H1 (cell line): ENCODE measurements at regions not wholly inside any gene's neighbourhood (a gene's known extent, or its start where the extent isn't known, plus 50 kb on each side); places are given as distances from the start of the nearest gene placed in this dataset.

Experiments
- TAF1 ChIP-seq: IDR thresholded peaks from 2 replicates; pipeline ENCODE4 v1.6.1; 2011; ENCODE audit warnings: mild to moderate bottlenecking, low read depth, low read length
- TEAD4 ChIP-seq: IDR thresholded peaks from 2 replicates; pipeline ENCODE4 v1.6.1; 2012; ENCODE audit warnings: low read depth, low read length, inconsistent platforms, mixed read lengths
- TF ChIP-seq, protein P1 (sequence below), 3 experiments: IDR thresholded peaks; 1 replicate in 2 of 3; 2 replicates in 1 of 3; pipeline versions ENCODE4 v1.5.1 to v1.6.1; 2011; ENCODE audit warnings: low read length in 3 of 3, mild to moderate bottlenecking in 3 of 3, inconsistent platforms in 2 of 3, low read depth in 1 of 3, moderate library complexity in 1 of 3; ENCODE audit not compliant: insufficient read depth in 1 of 3; ENCODE audit errors: control extremely low read depth in 1 of 3

DNA sequence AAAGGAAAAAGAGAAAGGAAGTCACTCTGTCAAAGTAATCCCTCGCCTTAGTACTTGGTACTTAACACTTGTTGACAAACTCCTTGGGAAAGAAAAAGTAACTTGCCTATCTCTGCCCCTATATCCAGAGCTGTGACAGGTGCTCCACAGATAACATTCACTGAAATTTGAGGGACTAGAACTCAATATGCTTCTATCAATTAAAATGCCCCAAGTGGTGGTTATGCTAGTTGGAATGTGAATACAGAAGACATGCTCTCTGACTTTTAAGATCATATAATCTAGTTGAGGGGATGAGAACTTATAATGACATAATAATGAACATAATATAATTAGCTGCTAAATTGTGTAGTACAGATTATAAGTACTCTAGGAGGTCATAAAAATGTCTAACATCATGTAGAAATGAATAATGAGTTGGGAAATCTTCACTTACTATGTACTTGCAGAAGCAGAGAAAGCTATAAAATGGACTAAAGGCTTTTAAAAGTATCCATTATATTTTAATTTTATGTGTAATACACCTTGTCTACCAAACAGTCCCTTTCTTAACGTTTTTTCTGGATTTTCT, 153.1 kb upstream of the CCDC54 start:
- no peak for TF ChIP-seq TAF1
- TF ChIP-seq TEAD4 = no peak
- TF ChIP-seq, protein P1, sequence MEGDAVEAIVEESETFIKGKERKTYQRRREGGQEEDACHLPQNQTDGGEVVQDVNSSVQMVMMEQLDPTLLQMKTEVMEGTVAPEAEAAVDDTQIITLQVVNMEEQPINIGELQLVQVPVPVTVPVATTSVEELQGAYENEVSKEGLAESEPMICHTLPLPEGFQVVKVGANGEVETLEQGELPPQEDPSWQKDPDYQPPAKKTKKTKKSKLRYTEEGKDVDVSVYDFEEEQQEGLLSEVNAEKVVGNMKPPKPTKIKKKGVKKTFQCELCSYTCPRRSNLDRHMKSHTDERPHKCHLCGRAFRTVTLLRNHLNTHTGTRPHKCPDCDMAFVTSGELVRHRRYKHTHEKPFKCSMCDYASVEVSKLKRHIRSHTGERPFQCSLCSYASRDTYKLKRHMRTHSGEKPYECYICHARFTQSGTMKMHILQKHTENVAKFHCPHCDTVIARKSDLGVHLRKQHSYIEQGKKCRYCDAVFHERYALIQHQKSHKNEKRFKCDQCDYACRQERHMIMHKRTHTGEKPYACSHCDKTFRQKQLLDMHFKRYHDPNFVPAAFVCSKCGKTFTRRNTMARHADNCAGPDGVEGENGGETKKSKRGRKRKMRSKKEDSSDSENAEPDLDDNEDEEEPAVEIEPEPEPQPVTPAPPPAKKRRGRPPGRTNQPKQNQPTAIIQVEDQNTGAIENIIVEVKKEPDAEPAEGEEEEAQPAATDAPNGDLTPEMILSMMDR (IDR thresholded peaks at IDR 0.05; ENCODE audit: control extremely low read depth in 1 of 3, insufficient read depth in 1 of 3, low read depth in 1 of 3, low read length in 3 of 3) = no peak
